ENCODE measurements at regions not wholly inside any gene's neighbourhood (a gene's known extent, or its start where the extent isn't known, plus 50 kb on each side); places are given as distances from the start of the nearest gene placed in this dataset.

- DNase-seq (ENCODE audit: low read depth in 2 of 2), result peak; percentile 34 to 50
- Histone ChIP-seq H4K20me1 (ENCODE audit: control insufficient read depth, extremely low read depth, insufficient read depth, low read length) (no peaks in the 10 kb centered on the region), H3K27ac (ENCODE audit: insufficient read depth, low read length) (no peak overlapping the region), H3K27me3 (ENCODE audit: control insufficient read depth, insufficient read depth, low read length) (no peaks in the 10 kb centered on the region), H3K9ac (ENCODE audit: insufficient read depth, low read length) (no peak overlapping the region), H3K9me3 (ENCODE audit: control insufficient read depth, insufficient read depth, low read depth, low read length) (no peaks in the 10 kb centered on the region), H3K79me2 (ENCODE audit: control insufficient read depth, insufficient read depth, low read length) (no peaks in the 10 kb centered on the region), H3K4me2 (ENCODE audit: extremely low read depth, insufficient read depth, low read length) (no peak overlapping the region), H3K4me3 (replicated peaks in 1 of 4; ENCODE audit: control extremely low read depth in 1 of 4, insufficient read depth in 1 of 4, low read depth in 3 of 4, low read length in 4 of 4) (no peak overlapping the region), H2AFZ (ENCODE audit: low read length) (no peak overlapping the region), H3K36me3 (ENCODE audit: control insufficient read depth, insufficient read depth, low read length) (no peaks in the 10 kb centered on the region), H3K4me1 (ENCODE audit: control insufficient read depth, extremely low read depth, insufficient read depth, low read length) (no peaks in the 10 kb centered on the region)
- TF ChIP-seq CTCF (conservative IDR thresholded peaks at IDR 0.05 in 1 of 2, IDR thresholded peaks at IDR 0.05 in 1 of 2; ENCODE audit: low read depth in 1 of 2, low read length in 2 of 2), result no peak
- no peak for TF ChIP-seq EZH2 (IDR thresholded peaks at IDR 0.05; ENCODE audit: low read length, missing control alignments)
Measured at GRCh38 chr4:31461421-31461820, 741.3 kb downstream of the PCDH7 start.

- no peaks in the 10 kb centered on the region for H3K36me3 ChIP-seq (ENCODE audit: control insufficient read depth, insufficient read depth, low read length)
- DNase-seq (ENCODE audit: low read depth in 2 of 2), result peak; percentile 27 to 84
Measured at GRCh38 chr4:31467781-31468180, 747.6 kb downstream of the PCDH7 start.

GRCh38 chr4:31474221-31474620 lies 754.1 kb downstream of the PCDH7 start:
- no peak overlapping the region for H2AFZ ChIP-seq (ENCODE audit: low read length)
- no peaks in the 10 kb centered on the region for H3K36me3 ChIP-seq (ENCODE audit: control insufficient read depth, insufficient read depth, low read length)
- H3K4me1 ChIP-seq (ENCODE audit: control insufficient read depth, extremely low read depth, insufficient read depth, low read length), result no peaks in the 10 kb centered on the region
- H3K27ac ChIP-seq (ENCODE audit: insufficient read depth, low read length), result no peak overlapping the region
- H3K4me3 ChIP-seq (replicated peaks in 1 of 4; ENCODE audit: control extremely low read depth in 1 of 4, insufficient read depth in 1 of 4, low read depth in 3 of 4, low read length in 4 of 4), result no peak overlapping the region
- DNase-seq (ENCODE audit: low read depth in 2 of 2), result no peak
- H3K27me3 ChIP-seq (ENCODE audit: control insufficient read depth, insufficient read depth, low read length), result no peaks in the 10 kb centered on the region
- TF ChIP-seq EZH2 (IDR thresholded peaks at IDR 0.05; ENCODE audit: low read length, missing control alignments) (no peak), CTCF (conservative IDR thresholded peaks at IDR 0.05 in 1 of 2, IDR thresholded peaks at IDR 0.05 in 1 of 2; ENCODE audit: low read depth in 1 of 2, low read length in 2 of 2) (no peak)
- H3K9me3 ChIP-seq (ENCODE audit: control insufficient read depth, insufficient read depth, low read depth, low read length), result no peaks in the 10 kb centered on the region
- H4K20me1 ChIP-seq (ENCODE audit: control insufficient read depth, extremely low read depth, insufficient read depth, low read length), result no peaks in the 10 kb centered on the region
- H3K79me2 ChIP-seq (ENCODE audit: control insufficient read depth, insufficient read depth, low read length), result no peaks in the 10 kb centered on the region
- H3K9ac ChIP-seq (ENCODE audit: insufficient read depth, low read length), result no peak overlapping the region
- H3K4me2 ChIP-seq (ENCODE audit: extremely low read depth, insufficient read depth, low read length), result no peak overlapping the region

More at GRCh38 chr4:31467781-31468180, 747.6 kb downstream of the PCDH7 start:
- no peak overlapping the region for H3K4me3 ChIP-seq (replicated peaks in 1 of 4; ENCODE audit: control extremely low read depth in 1 of 4, insufficient read depth in 1 of 4, low read depth in 3 of 4, low read length in 4 of 4)
- H3K9me3 ChIP-seq (ENCODE audit: control insufficient read depth, insufficient read depth, low read depth, low read length), result no peaks in the 10 kb centered on the region
- no peaks in the 10 kb centered on the region for H3K79me2 ChIP-seq (ENCODE audit: control insufficient read depth, insufficient read depth, low read length)
- no peak overlapping the region for H3K4me2 ChIP-seq (ENCODE audit: extremely low read depth, insufficient read depth, low read length)
- no peak overlapping the region for H2AFZ ChIP-seq (ENCODE audit: low read length)
- H4K20me1 ChIP-seq (ENCODE audit: control insufficient read depth, extremely low read depth, insufficient read depth, low read length), result no peaks in the 10 kb centered on the region
- H3K4me1 ChIP-seq (ENCODE audit: control insufficient read depth, extremely low read depth, insufficient read depth, low read length), result no peaks in the 10 kb centered on the region
- no peak for TF ChIP-seq CTCF (conservative IDR thresholded peaks at IDR 0.05 in 1 of 2, IDR thresholded peaks at IDR 0.05 in 1 of 2; ENCODE audit: low read depth in 1 of 2, low read length in 2 of 2)
- TF ChIP-seq EZH2 (IDR thresholded peaks at IDR 0.05; ENCODE audit: low read length, missing control alignments), result no peak
- H3K27me3 ChIP-seq (ENCODE audit: control insufficient read depth, insufficient read depth, low read length), result no peaks in the 10 kb centered on the region
- no peak overlapping the region for H3K9ac ChIP-seq (ENCODE audit: insufficient read depth, low read length)
- H3K27ac ChIP-seq (ENCODE audit: insufficient read depth, low read length), result no peak overlapping the region

Data from fibroblast of lung (primary cell).